ENCODE measurements at regions not wholly inside any gene's neighbourhood (a gene's known extent, or its start where the extent isn't known, plus 50 kb on each side); places are given as distances from the start of the nearest gene placed in this dataset.

DNA sequence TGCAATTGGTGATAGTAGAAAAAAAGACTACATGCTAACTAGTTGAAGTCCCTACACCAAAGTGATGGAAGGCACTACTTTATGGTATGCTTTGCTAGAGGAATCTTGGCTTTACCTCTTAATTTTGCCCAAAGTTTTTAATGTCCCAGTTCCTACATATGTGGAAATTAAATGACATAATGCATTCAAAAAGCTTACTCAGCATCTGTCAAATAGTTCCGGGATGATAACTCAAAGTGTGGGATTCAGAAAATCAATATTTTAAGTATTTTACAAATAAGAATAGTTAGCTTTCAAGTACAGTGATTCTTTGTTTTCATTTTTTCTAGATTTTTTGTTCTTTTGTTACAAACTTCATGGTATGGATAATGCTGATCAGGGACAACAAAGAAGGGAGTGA is 211.6 kb downstream of the PCDH20 start:
- DNase-seq (ENCODE audit: low spot score in 2 of 2), result no peak
- H3K4me3 ChIP-seq (ENCODE audit: low read depth, poor library complexity, severe bottlenecking), result no peak overlapping the region
- TF ChIP-seq, protein P1, sequence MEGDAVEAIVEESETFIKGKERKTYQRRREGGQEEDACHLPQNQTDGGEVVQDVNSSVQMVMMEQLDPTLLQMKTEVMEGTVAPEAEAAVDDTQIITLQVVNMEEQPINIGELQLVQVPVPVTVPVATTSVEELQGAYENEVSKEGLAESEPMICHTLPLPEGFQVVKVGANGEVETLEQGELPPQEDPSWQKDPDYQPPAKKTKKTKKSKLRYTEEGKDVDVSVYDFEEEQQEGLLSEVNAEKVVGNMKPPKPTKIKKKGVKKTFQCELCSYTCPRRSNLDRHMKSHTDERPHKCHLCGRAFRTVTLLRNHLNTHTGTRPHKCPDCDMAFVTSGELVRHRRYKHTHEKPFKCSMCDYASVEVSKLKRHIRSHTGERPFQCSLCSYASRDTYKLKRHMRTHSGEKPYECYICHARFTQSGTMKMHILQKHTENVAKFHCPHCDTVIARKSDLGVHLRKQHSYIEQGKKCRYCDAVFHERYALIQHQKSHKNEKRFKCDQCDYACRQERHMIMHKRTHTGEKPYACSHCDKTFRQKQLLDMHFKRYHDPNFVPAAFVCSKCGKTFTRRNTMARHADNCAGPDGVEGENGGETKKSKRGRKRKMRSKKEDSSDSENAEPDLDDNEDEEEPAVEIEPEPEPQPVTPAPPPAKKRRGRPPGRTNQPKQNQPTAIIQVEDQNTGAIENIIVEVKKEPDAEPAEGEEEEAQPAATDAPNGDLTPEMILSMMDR (IDR thresholded peaks at IDR 0.05), result no peak
- intact Hi-C loops (cut with DNase I; ENCODE audit: low total_unique reads), result no loop called here
- WGBS, 2 donors, result 72 to 93% methylated on average over 1 of the region's 1 CpG

DNA sequence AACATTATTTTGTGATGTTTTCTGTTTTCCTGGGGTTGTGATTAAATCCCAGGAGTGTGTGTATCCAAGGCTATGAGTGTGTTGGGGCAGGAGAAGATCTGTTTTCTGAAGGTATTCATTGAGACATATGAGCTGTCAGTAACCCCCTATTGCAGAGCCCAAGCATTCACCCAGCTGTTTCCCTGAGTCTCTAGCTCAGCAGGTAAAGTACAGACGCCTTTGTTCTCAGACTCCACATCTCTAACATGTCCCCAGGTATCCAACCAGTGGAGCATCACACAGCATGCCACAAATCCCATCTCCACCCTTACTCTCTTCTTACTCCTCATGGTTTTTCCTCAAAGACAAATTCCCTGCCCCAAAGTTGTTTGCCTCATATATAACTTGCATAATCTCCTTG is 213.6 kb downstream of the PCDH20 start:
- no peak for DNase-seq (ENCODE audit: low spot score in 2 of 2)
- no peak for TF ChIP-seq POLR2A (IDR thresholded peaks at IDR 0.05)
- TF ChIP-seq, protein P1 (IDR thresholded peaks at IDR 0.05), result no peak
- H3K4me3 ChIP-seq (ENCODE audit: low read depth, poor library complexity, severe bottlenecking), result no peak overlapping the region
- intact Hi-C loops (cut with DNase I; ENCODE audit: low total_unique reads), result no loop called here
- WGBS, 2 donors, result 13 to 14% methylated on average over 1 of the region's 1 CpG

DNA sequence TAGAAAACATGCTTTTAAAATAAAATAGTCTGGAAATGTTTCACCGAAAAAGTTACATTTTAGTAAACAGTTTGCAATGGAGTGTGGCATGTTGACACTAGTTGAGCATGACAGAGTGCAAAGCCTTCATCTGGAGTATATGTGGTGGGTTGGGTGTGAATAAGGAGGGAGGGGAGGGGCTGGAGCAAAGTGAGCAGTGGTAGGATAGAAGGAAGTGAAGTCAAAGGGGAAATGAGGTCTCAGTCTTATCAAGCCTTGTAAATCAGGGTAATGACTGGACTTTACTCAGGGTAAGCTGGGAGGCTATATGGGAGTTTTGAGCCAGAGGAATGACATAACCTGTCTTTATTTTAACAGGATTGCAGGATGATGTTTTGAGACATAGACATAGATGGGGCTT is 222.8 kb downstream of the PCDH20 start:
- TF ChIP-seq POLR2A (IDR thresholded peaks at IDR 0.05), result no peak
- TF ChIP-seq, protein P1 (IDR thresholded peaks at IDR 0.05), result no peak
- intact Hi-C loops (cut with DNase I; ENCODE audit: low total_unique reads), result no loop called here

DNA sequence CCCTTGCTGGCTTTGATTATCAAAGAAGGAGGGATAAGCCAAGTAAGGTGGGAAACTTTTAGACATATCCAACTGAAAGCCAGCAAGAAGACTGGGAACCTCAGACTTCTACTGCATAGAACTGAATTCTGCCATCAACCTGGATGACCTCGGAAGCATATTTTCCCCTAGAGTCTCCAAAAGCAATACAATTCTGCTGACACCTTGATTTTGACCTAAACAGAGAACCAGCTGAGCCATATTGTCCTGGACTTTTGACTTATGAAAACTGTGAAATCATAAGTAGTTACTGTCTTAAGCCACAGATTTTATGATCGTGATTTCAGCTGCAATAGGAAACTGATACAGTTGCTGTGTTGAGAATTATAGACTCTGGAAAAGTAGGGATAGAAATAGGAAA is 227.6 kb downstream of the PCDH20 start:
- no peak for TF ChIP-seq POLR2A (IDR thresholded peaks at IDR 0.05)
- TF ChIP-seq, protein P1 (IDR thresholded peaks at IDR 0.05), result no peak
- intact Hi-C loops (cut with DNase I; ENCODE audit: low total_unique reads), result no loop called here
- DNase-seq (ENCODE audit: low spot score in 2 of 2), result no peak
- no peak overlapping the region for H3K4me3 ChIP-seq (ENCODE audit: low read depth, poor library complexity, severe bottlenecking)
- 92 to 93% methylated on average over 2 of the region's 2 CpGs for WGBS, 2 donors

More for the DNA sequence above, 222.8 kb downstream of the PCDH20 start:
- no peak overlapping the region for H3K4me3 ChIP-seq (ENCODE audit: low read depth, poor library complexity, severe bottlenecking)
- no peak for DNase-seq (ENCODE audit: low spot score in 2 of 2)
- WGBS, 2 donors, result 51 to 71% methylated on average over 1 of the region's 1 CpG

DNA sequence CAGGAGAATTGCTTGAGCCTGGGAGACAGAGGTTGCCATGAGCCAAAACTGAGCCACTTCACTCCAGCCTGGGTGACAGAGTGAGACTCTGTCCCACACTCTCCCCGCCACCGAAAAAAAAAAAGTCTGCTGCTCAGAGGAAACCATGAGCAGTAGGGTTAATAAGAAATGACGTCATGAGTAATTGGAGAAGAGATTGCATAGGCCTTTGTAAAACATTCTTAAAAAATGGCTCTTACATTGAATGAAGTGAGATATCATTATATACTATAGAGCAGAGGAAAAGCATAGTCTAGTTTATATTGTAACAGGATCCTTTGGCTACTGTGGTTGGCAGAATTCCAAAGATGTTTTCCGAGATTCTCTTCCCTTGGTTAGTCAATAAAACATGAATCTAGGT is 228.2 kb downstream of the PCDH20 start:
- DNase-seq (ENCODE audit: low spot score in 2 of 2), result no peak
- 70 to 79% methylated on average over 4 of the region's 4 CpGs for WGBS, 2 donors

DNA sequence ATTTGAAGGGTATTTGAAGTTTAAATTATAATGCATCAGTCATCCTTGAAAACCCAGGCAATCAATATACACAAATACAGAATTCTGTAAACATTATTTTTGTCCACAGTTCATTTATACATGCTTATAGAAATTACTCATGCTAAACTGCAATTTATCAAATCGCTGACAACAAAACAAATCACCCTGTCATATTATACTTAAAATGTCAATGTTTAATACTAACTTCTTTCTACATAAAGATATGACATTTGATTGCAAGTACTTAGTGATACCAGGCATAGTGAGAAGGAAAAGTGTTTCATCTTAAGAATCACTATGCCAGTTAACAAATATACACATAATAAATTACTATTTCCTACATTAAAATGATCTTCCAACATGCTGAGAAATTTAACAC is 232.0 kb downstream of the PCDH20 start:
- H3K4me3 ChIP-seq (ENCODE audit: low read depth, poor library complexity, severe bottlenecking), result no peak overlapping the region
- no peak for DNase-seq (ENCODE audit: low spot score in 2 of 2)
- intact Hi-C loops (cut with DNase I; ENCODE audit: low total_unique reads), result no loop called here
- TF ChIP-seq, protein P1 (IDR thresholded peaks at IDR 0.05), result no peak
- TF ChIP-seq POLR2A (IDR thresholded peaks at IDR 0.05), result no peak
- WGBS, 2 donors, result 40 to 45% methylated on average over 1 of the region's 1 CpG

More for the DNA sequence above, 228.2 kb downstream of the PCDH20 start:
- H3K4me3 ChIP-seq (ENCODE audit: low read depth, poor library complexity, severe bottlenecking), result no peak overlapping the region
- intact Hi-C loops (cut with DNase I; ENCODE audit: low total_unique reads), result no loop called here
- TF ChIP-seq, protein P1 (IDR thresholded peaks at IDR 0.05), result no peak
- TF ChIP-seq POLR2A (IDR thresholded peaks at IDR 0.05), result no peak
